NCI-H1105 (cell line): ENCODE measurements at regions not wholly inside any gene's neighbourhood (a gene's known extent, or its start where the extent isn't known, plus 50 kb on each side); places are given as distances from the start of the nearest gene placed in this dataset.
A peak's percentile ranks its signal among the peaks of the same experiment; 100 is the strongest.
"Not testable (repeated sequence)": the region's sequence is repeated elsewhere in the genome, so short reads cannot be mapped to it uniquely, and the experiment has no call there.

Experiments used
- DNase-seq: peaks from one replicate; lab custom pipeline; 2025; lab: John Stamatoyannopoulos, UW

- peak; percentile 15 for DNase-seq
These were observed 668.3 kb downstream of the PRIM2 start for GRCh38 chr6:57985734-57986133.

GRCh38 chr6:57986584-57986983, 669.2 kb downstream of the PRIM2 start:
- DNase-seq, result not testable (repeated sequence)

- DNase-seq, result not testable (repeated sequence)
These were observed 672.2 kb downstream of the PRIM2 start for GRCh38 chr6:57989520-57990080.

- DNase-seq, result not testable (repeated sequence)
These were observed 681.6 kb downstream of the PRIM2 start for GRCh38 chr6:57998858-57999619.

- not testable (repeated sequence) for DNase-seq
These were observed 682.8 kb downstream of the PRIM2 start for GRCh38 chr6:58000233-58000632.

GRCh38 chr6:58003417-58004167, 686.2 kb downstream of the PRIM2 start:
- not testable (repeated sequence) for DNase-seq

- not testable (repeated sequence) for DNase-seq
These were observed 690.0 kb downstream of the PRIM2 start for GRCh38 chr6:58007334-58008000.

GRCh38 chr6:58008001-58008335, 690.5 kb downstream of the PRIM2 start:
- not testable (repeated sequence) for DNase-seq

- not testable (repeated sequence) for DNase-seq
These were observed 694.6 kb downstream of the PRIM2 start for GRCh38 chr6:58011954-58012600.

GRCh38 chr6:58016614-58017013, 699.2 kb downstream of the PRIM2 start:
- not testable (repeated sequence) for DNase-seq

GRCh38 chr6:58028188-58028587, 710.8 kb downstream of the PRIM2 start:
- DNase-seq, result not testable (repeated sequence)

- DNase-seq, result not testable (repeated sequence)
These were observed 720.8 kb downstream of the PRIM2 start for GRCh38 chr6:58038213-58038612.

- DNase-seq, result not testable (repeated sequence)
These were observed 729.2 kb downstream of the PRIM2 start for GRCh38 chr6:58046584-58046983.

- not testable (repeated sequence) for DNase-seq
These were observed 730.0 kb downstream of the PRIM2 start for GRCh38 chr6:58047389-58047788.

GRCh38 chr6:58047865-58048264, 730.4 kb downstream of the PRIM2 start:
- not testable (repeated sequence) for DNase-seq

- DNase-seq, result not testable (repeated sequence)
These were observed 738.2 kb downstream of the PRIM2 start for GRCh38 chr6:58055465-58056176.

- DNase-seq, result not testable (repeated sequence)
These were observed 742.3 kb downstream of the PRIM2 start for GRCh38 chr6:58059701-58060100.

- not testable (repeated sequence) for DNase-seq
These were observed 746.1 kb downstream of the PRIM2 start for GRCh38 chr6:58063542-58063941.

- DNase-seq, result not testable (repeated sequence)
These were observed 750.6 kb downstream of the PRIM2 start for GRCh38 chr6:58067867-58068548.

- no peak for DNase-seq
These were observed 755.8 kb downstream of the PRIM2 start for GRCh38 chr6:58073263-58073662.
